SU-DHL-6 (cell line): ENCODE measurements at regions not wholly inside any gene's neighbourhood (a gene's known extent, or its start where the extent isn't known, plus 50 kb on each side); places are given as distances from the start of the nearest gene placed in this dataset.

ENCODE experiments used
- H2AFZ ChIP-seq: fragments of 200-600 bp; sonication (generic); 2 replicates; pipeline ENCODE4 v1.6.1; 2014; ENCODE audit warnings: low read depth, mild to moderate bottlenecking, moderate library complexity, mixed read lengths, antibody characterized with exemption, low read length; ENCODE audit not compliant: severe bottlenecking
- H3F3A ChIP-seq: fragments of 200-600 bp; shearing (Covaris generic); 2 replicates; pipeline ENCODE4 v1.6.0; 2016; ENCODE audit warnings: antibody characterized with exemption, mild to moderate bottlenecking; ENCODE audit not compliant: insufficient read depth
- H3K27ac ChIP-seq: fragments of 200-600 bp; sonication (generic); 2 replicates; pipeline ENCODE4 v1.5.1; 2016; ENCODE audit warnings: low read depth, mild to moderate bottlenecking, low read length, moderate library complexity, mixed read lengths
- H3K27me3 ChIP-seq: fragments of 200-600 bp; sonication (generic), shearing (Covaris generic); 2 replicates; pipeline ENCODE4 v1.6.0; 2014; ENCODE audit warnings: mild to moderate bottlenecking, low read length
- H3K36me3 ChIP-seq: fragments of 200-600 bp; sonication (generic); 2 replicates; pipeline ENCODE4 v1.6.1; 2014; ENCODE audit warnings: mild to moderate bottlenecking, low read length, mixed read lengths
- H3K4me2 ChIP-seq: fragments of 300-600, 200-600 bp; shearing (Covaris generic), sonication (generic); 2 replicates; pipeline ENCODE4 v1.6.0; 2014; ENCODE audit warnings: low read length, low read depth, mild to moderate bottlenecking; ENCODE audit not compliant: poor library complexity, severe bottlenecking
- H3K4me3 ChIP-seq: fragments of 200-600 bp; sonication (generic); 2 replicates; pipeline ENCODE4 v1.5.1; 2014; ENCODE audit warnings: antibody characterized with exemption, low read length, mild to moderate bottlenecking, mixed read lengths; ENCODE audit not compliant: insufficient read depth, poor library complexity, severe bottlenecking
- H3K79me2 ChIP-seq: fragments of 200-600 bp; sonication (generic); 2 replicates; pipeline ENCODE4 v1.6.1; 2014; ENCODE audit warnings: mild to moderate bottlenecking, low read length, moderate library complexity; ENCODE audit not compliant: insufficient read depth
- H3K9ac ChIP-seq: fragments of 200-600 bp; sonication (generic); 2 replicates; pipeline ENCODE4 v1.7.0; 2014; ENCODE audit warnings: mild to moderate bottlenecking, low read length
- H3K9me2 ChIP-seq: fragments of 200-600 bp; sonication (generic); replicated peaks from 2 replicates; pipeline ENCODE4 v1.6.1; 2014; ENCODE audit warnings: low read length; ENCODE audit not compliant: insufficient read depth
- H3K9me3 ChIP-seq: fragments of 200-600 bp; sonication (generic); 2 replicates; pipeline ENCODE4 v1.6.1; 2014; ENCODE audit warnings: low read length, mixed read lengths; ENCODE audit not compliant: insufficient read depth
- H4K20me1 ChIP-seq: fragments of 200-600 bp; sonication (generic); 2 replicates; pipeline ENCODE4 v1.6.1; 2014; ENCODE audit warnings: low read depth, mild to moderate bottlenecking, antibody characterized with exemption, low read length, moderate library complexity, mixed read lengths
- EZH2phosphoT487 ChIP-seq: fragments of 200-600 bp; sonication (generic), shearing (Covaris generic); conservative IDR thresholded peaks from 2 replicates; pipeline ENCODE4 v1.6.1; 2018; ENCODE audit warnings: mild to moderate bottlenecking, antibody characterized with exemption, low read length, moderate library complexity, mixed read lengths
- TF ChIP-seq, protein P1 (sequence below): fragments of 200-600 bp; sonication (generic); IDR thresholded peaks from one replicate; pipeline ENCODE4 v1.5.1; 2017; ENCODE audit warnings: antibody characterized with exemption, mild to moderate bottlenecking, low read length, moderate library complexity; ENCODE audit not compliant: insufficient read depth, poor library complexity, severe bottlenecking

DNA sequence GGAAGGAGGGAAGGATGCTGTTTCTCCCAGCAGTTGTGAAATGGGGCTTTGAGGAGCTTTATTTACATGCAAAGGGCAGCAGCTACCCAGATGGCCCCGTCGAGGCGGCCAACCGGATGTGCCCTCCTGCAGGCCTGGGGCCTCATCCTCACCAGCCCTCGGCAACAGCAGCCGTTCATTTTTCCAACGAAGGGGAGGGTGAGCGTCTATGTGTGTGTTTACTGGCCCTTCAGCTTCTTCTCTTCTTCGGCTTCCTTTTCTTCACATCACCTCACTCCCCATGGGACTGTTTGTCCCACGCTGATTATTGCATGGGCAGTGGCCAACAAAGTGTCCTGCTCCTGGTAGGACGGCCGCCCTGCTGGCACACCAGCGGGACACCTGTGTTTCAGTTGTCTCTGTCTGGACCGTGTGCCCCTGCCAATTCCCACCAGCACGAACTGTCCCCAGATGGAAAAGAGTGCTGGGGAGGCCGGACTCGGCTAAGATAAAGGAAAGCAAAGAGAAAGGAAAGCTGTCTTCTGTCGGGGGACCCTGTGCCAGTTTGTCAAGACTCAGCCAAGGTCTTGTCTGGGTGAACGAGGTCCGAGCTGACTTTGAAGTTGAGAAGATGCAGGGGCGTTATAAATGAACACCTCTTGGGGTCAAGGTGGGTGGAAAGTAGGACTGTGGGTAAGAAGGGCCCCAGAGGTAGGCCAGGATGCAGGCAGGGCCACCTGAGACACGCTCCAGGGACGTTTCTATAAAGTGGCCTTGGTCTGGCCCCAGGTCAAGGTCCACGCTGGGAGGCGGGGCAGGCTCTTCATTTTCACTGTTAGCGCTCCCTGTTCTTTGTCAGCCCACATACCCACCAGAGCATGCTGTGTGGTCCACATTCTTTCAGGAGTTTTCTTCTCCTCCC lies 57.0 kb downstream of the FAM50B start:
- TF ChIP-seq, protein P1, sequence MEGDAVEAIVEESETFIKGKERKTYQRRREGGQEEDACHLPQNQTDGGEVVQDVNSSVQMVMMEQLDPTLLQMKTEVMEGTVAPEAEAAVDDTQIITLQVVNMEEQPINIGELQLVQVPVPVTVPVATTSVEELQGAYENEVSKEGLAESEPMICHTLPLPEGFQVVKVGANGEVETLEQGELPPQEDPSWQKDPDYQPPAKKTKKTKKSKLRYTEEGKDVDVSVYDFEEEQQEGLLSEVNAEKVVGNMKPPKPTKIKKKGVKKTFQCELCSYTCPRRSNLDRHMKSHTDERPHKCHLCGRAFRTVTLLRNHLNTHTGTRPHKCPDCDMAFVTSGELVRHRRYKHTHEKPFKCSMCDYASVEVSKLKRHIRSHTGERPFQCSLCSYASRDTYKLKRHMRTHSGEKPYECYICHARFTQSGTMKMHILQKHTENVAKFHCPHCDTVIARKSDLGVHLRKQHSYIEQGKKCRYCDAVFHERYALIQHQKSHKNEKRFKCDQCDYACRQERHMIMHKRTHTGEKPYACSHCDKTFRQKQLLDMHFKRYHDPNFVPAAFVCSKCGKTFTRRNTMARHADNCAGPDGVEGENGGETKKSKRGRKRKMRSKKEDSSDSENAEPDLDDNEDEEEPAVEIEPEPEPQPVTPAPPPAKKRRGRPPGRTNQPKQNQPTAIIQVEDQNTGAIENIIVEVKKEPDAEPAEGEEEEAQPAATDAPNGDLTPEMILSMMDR, result no peak
- no peak for TF ChIP-seq EZH2phosphoT487
- H3F3A ChIP-seq, result no peaks in the 10 kb centered on the region
- H3K27ac ChIP-seq, result no peak overlapping the region
- H3K27me3 ChIP-seq, result no peaks in the 10 kb centered on the region
- H2AFZ ChIP-seq, result no peak overlapping the region
- no peaks in the 10 kb centered on the region for H3K79me2 ChIP-seq
- no peak overlapping the region for H3K4me3 ChIP-seq
- H3K9me3 ChIP-seq, result no peaks in the 10 kb centered on the region
- no peak overlapping the region for H3K4me2 ChIP-seq
- H3K9me2 ChIP-seq, result no peaks in the 10 kb centered on the region
- H3K9ac ChIP-seq, result no peak overlapping the region
- no peaks in the 10 kb centered on the region for H4K20me1 ChIP-seq
- H3K36me3 ChIP-seq, result no peaks in the 10 kb centered on the region

DNA sequence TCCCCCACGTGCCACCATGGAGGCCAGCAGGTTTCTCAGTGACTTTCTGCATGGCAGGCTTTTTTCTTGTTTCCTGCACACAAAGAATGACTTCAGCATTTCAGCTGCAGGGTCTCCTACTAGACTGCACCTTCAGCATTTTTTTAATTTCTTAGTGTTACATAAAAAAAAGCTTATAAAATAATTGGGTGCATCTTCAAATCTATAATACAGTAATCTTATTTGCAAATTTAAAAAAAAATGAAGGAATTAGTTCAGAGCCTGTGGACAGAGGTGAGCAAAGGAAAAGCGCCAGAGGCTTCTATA lies 57.6 kb downstream of the FAM50B start:
- H3K36me3 ChIP-seq, result no peaks in the 10 kb centered on the region
- H3K4me2 ChIP-seq, result no peak overlapping the region
- H3K9ac ChIP-seq, result no peak overlapping the region
- no peaks in the 10 kb centered on the region for H3F3A ChIP-seq
- H2AFZ ChIP-seq, result no peak overlapping the region
- TF ChIP-seq, protein P1, result no peak
- TF ChIP-seq EZH2phosphoT487, result no peak
- no peaks in the 10 kb centered on the region for H3K79me2 ChIP-seq
- H3K4me3 ChIP-seq, result no peak overlapping the region
- no peaks in the 10 kb centered on the region for H4K20me1 ChIP-seq
- H3K9me2 ChIP-seq, result no peaks in the 10 kb centered on the region
- H3K27ac ChIP-seq, result no peak overlapping the region
- no peaks in the 10 kb centered on the region for H3K27me3 ChIP-seq
- H3K9me3 ChIP-seq, result no peaks in the 10 kb centered on the region

DNA sequence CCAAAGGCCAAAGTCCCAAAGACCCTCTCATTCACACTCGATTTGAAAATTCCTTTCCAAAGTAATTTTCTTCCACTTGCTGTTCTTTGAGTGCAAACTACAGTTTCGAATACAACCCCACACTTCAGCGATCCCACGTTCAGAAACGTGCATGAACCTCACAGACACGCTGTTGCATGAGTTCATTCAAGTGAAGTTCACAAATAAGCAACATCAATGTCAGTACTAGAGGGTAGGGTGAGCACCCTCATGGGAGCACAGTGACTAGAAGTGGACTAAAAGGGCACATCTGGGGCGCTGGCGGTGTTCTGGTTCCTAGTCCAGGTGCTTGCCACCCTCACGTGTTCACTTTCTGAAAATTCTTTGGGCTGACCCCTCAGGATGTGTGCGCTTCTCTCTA lies 59.0 kb downstream of the FAM50B start:
- H3K79me2 ChIP-seq, result no peaks in the 10 kb centered on the region
- no peaks in the 10 kb centered on the region for H3F3A ChIP-seq
- H4K20me1 ChIP-seq, result no peaks in the 10 kb centered on the region
- no peak overlapping the region for H3K9ac ChIP-seq
- no peaks in the 10 kb centered on the region for H3K9me3 ChIP-seq
- no peak overlapping the region for H2AFZ ChIP-seq
- no peak overlapping the region for H3K27ac ChIP-seq
- TF ChIP-seq, protein P1, result no peak
- TF ChIP-seq EZH2phosphoT487, result no peak
- no peaks in the 10 kb centered on the region for H3K9me2 ChIP-seq
- H3K36me3 ChIP-seq, result no peaks in the 10 kb centered on the region
- no peak overlapping the region for H3K4me3 ChIP-seq
- H3K27me3 ChIP-seq, result no peaks in the 10 kb centered on the region
- H3K4me2 ChIP-seq, result no peak overlapping the region
